GM21576 (cell line): ENCODE measurements at regions not wholly inside any gene's neighbourhood (a gene's known extent, or its start where the extent isn't known, plus 50 kb on each side); places are given as distances from the start of the nearest gene placed in this dataset.
"Not testable (repeated sequence)": the region's sequence is repeated elsewhere in the genome, so short reads cannot be mapped to it uniquely, and the experiment has no call there.

Experiments
- ATAC-seq: cut with Tn5 transposase; IDR thresholded peaks from one replicate; pipeline ENCODE4 v1.9.1; 2021; ENCODE audit warnings: mild to moderate bottlenecking, moderate library complexity; ENCODE audit not compliant: unreplicated experiment

GRCh38 chr6:106802139-106802538 is 172.4 kb downstream of the CD24 start:
- no peak for ATAC-seq

- ATAC-seq: no peak
Observed at GRCh38 chr6:106801256-106801655, 171.9 kb downstream of the QRSL1 start.

GRCh38 chr6:106800379-106800778 is 171.0 kb downstream of the QRSL1 start:
- no peak for ATAC-seq

- peak; percentile 80 for ATAC-seq
Observed at GRCh38 chr6:106799031-106799894, 169.9 kb downstream of the QRSL1 start.

- ATAC-seq: no peak
Observed at GRCh38 chr6:106797186-106797585, 167.8 kb downstream of the QRSL1 start.

GRCh38 chr6:106796781-106797180 is 167.4 kb downstream of the QRSL1 start:
- no peak for ATAC-seq

GRCh38 chr6:106794129-106794528 is 164.8 kb downstream of the QRSL1 start:
- ATAC-seq: no peak

- ATAC-seq: no peak
Observed at GRCh38 chr6:106792536-106793236, 163.3 kb downstream of the QRSL1 start.

GRCh38 chr6:106790935-106791334 is 161.6 kb downstream of the QRSL1 start:
- no peak for ATAC-seq

GRCh38 chr6:106790149-106790770 is 160.9 kb downstream of the QRSL1 start:
- ATAC-seq: no peak

GRCh38 chr6:106789428-106790148 is 160.2 kb downstream of the QRSL1 start:
- ATAC-seq: no peak

GRCh38 chr6:106788761-106789160 is 159.4 kb downstream of the QRSL1 start:
- no peak for ATAC-seq

- ATAC-seq: no peak
Observed at GRCh38 chr6:106787327-106788196, 158.2 kb downstream of the QRSL1 start.

GRCh38 chr6:106785298-106785697 is 155.9 kb downstream of the QRSL1 start:
- no peak for ATAC-seq

GRCh38 chr6:106783640-106784566 is 154.5 kb downstream of the QRSL1 start:
- ATAC-seq: no peak

- ATAC-seq: no peak
Observed at GRCh38 chr6:106782536-106783285, 153.3 kb downstream of the QRSL1 start.

- ATAC-seq: not testable (repeated sequence)
Observed at GRCh38 chr6:106779552-106779951, 150.2 kb downstream of the QRSL1 start.

- no peak for ATAC-seq
Observed at GRCh38 chr6:106778943-106779342, 149.6 kb downstream of the QRSL1 start.
